HCT116 (cell line): ENCODE measurements at regions not wholly inside any gene's neighbourhood (a gene's known extent, or its start where the extent isn't known, plus 50 kb on each side); places are given as distances from the start of the nearest gene placed in this dataset.

Experiments used
- ATAC-seq: fragments of 200-7000 bp; cut with Tn5 transposase; 2 replicates; pipeline ENCODE4 v1.9.1; 2020; ENCODE audit warnings: mild to moderate bottlenecking, moderate library complexity
- BruUV-seq: library from RNA; stranded (reverse); fragments of 400-500 nt; replicated peaks from 2 replicates; lab custom pipeline; 2021; lab: Mats Ljungman, UMichigan
- CTCF ChIA-PET: fragments of 300-600 bp; sonication (Branson Sonifier 250); formaldehyde crosslinking; loops from one replicate; lab custom pipeline; 2021; ENCODE audit warnings: antibody characterized with exemption; lab: Charles Lee
- POLR2A ChIA-PET: fragments of 300-600, 350-600 bp; sonication (Branson Sonifier 250); formaldehyde crosslinking; loops from one replicate; lab custom pipeline; 2021; ENCODE audit warnings: antibody characterized with exemption; lab: Charles Lee
- RAD21 ChIA-PET, 2 experiments: fragments of 300-600 bp; sonication (Branson Sonifier 250); formaldehyde crosslinking; loops; one replicate each; lab custom pipeline; 2023; ENCODE audit warnings: low total read pairs in 2 of 2; ENCODE audit not compliant: uncharacterized antibody in 2 of 2, unreplicated experiment in 2 of 2, low non-redundant PET in 1 of 2; lab: Charles Lee
- DNase-seq: peaks from one replicate; pipeline ENCODE4 v3.0.0-alpha.2; 2010; ENCODE audit warnings: low read depth, low spot score
- H2AFZ ChIP-seq: fragments of 200-600 bp; shearing (Covaris generic), sonication (generic); 2 replicates; pipeline ENCODE4 v1.6.1; 2017; ENCODE audit warnings: low read depth, mixed run types, mixed read lengths, antibody characterized with exemption, low read length; ENCODE audit not compliant: poor library complexity, severe bottlenecking
- H3K27ac ChIP-seq: 2 replicates; pipeline ENCODE4 v1.5.1; 2012; ENCODE audit warnings: low read depth, low read length
- H3K27me3 ChIP-seq: fragments of 200-600 bp; sonication (generic); 2 replicates; pipeline ENCODE4 v1.6.1; 2016; ENCODE audit warnings: mixed run types, low read length, mixed read lengths; ENCODE audit not compliant: insufficient read depth
- H3K36me3 ChIP-seq, 2 experiments: fragments of 200-500 bp in 1 of 2; fragments of 200-600 bp in 1 of 2; sonication (Bioruptor generic) in 1 of 2; sonication (generic) in 1 of 2; 2 replicates each; pipeline versions ENCODE4 v1.5.1 to v1.6.1; 2014 to 2016; ENCODE audit warnings: low read length in 2 of 2, inconsistent platforms in 1 of 2, mixed read lengths in 1 of 2, mixed run types in 1 of 2; ENCODE audit not compliant: insufficient read depth in 2 of 2, control insufficient read depth in 1 of 2
- H3K4me1 ChIP-seq, 2 experiments: fragments of 200-600 bp in 1 of 2; sonication (generic) in 1 of 2; 2 replicates each; pipeline versions ENCODE4 v1.5.1 to v1.6.1; 2012 to 2017; ENCODE audit warnings: low read length in 2 of 2, inconsistent platforms in 1 of 2, mild to moderate bottlenecking in 1 of 2, mixed read lengths in 1 of 2, mixed run types in 1 of 2, moderate library complexity in 1 of 2; ENCODE audit not compliant: insufficient read depth in 2 of 2, control insufficient read depth in 1 of 2
- H3K4me2 ChIP-seq: fragments of 200-600 bp; sonication (generic); 2 replicates; pipeline ENCODE4 v1.6.1; 2017; ENCODE audit warnings: mixed run types, low read length, mixed read lengths
- H3K4me3 ChIP-seq, 2 experiments: fragments of 200-600 bp in 1 of 2; sonication (generic) in 1 of 2; replicated peaks in 1 of 2; 2 replicates each; pipeline ENCODE4 v1.5.1; 2011 to 2016; ENCODE audit warnings: low read length in 2 of 2, control low read depth in 1 of 2, low read depth in 1 of 2, mild to moderate bottlenecking in 1 of 2, mixed read lengths in 1 of 2, mixed run types in 1 of 2
- H3K79me2 ChIP-seq: fragments of 200-600 bp; sonication (generic); 2 replicates; pipeline ENCODE4 v1.6.1; 2017; ENCODE audit warnings: mild to moderate bottlenecking, mixed run types, low read length, moderate library complexity, mixed read lengths; ENCODE audit not compliant: insufficient read depth
- H3K9ac ChIP-seq: fragments of 200-600 bp; sonication (generic); 2 replicates; pipeline ENCODE4 v1.6.1; 2016; ENCODE audit warnings: low read length, mixed read lengths
- H3K9me2 ChIP-seq: fragments of 200-600 bp; sonication (generic), shearing (Covaris generic); 2 replicates; pipeline ENCODE4 v1.6.1; 2017; ENCODE audit warnings: mixed run types, mild to moderate bottlenecking, moderate library complexity; ENCODE audit not compliant: insufficient read depth
- H3K9me3 ChIP-seq, 2 experiments: fragments of 200-500 bp in 1 of 2; fragments of 200-600 bp in 1 of 2; sonication (Bioruptor generic) in 1 of 2; sonication (generic) in 1 of 2; 2 replicates each; pipeline ENCODE4 v1.6.1; 2014 to 2017; ENCODE audit warnings: low read length in 2 of 2, mixed read lengths in 2 of 2, inconsistent platforms in 1 of 2, low read depth in 1 of 2, mild to moderate bottlenecking in 1 of 2, mixed run types in 1 of 2, moderate library complexity in 1 of 2; ENCODE audit not compliant: control insufficient read depth in 1 of 2, insufficient read depth in 1 of 2
- H4K20me1 ChIP-seq: fragments of 200-600 bp; sonication (generic), shearing (Covaris generic); 2 replicates; pipeline ENCODE4 v1.6.1; 2017; ENCODE audit warnings: mixed run types, mild to moderate bottlenecking, moderate library complexity; ENCODE audit not compliant: insufficient read depth
- ATF3 ChIP-seq: IDR thresholded peaks from 2 replicates; pipeline ENCODE4 v1.6.1; 2012
- CBX3 ChIP-seq: IDR thresholded peaks from 2 replicates; pipeline ENCODE4 v1.6.1; 2012; ENCODE audit warnings: low read depth
- CEBPB ChIP-seq: IDR thresholded peaks from 2 replicates; pipeline ENCODE4 v1.6.1; 2012; ENCODE audit warnings: low read depth
- CTCF ChIP-seq, 3 experiments: fragments of 200-600 bp in 1 of 3; sonication (generic) in 1 of 3; IDR thresholded peaks in 2 of 3; conservative IDR thresholded peaks in 1 of 3; 2 replicates each; pipeline ENCODE4 v1.5.1; 2012 to 2017; ENCODE audit warnings: low read depth in 2 of 3, low read length in 2 of 3, antibody characterized with exemption in 1 of 3, borderline replicate concordance in 1 of 3, control low read depth in 1 of 3, mild to moderate bottlenecking in 1 of 3, mixed read lengths in 1 of 3, mixed run types in 1 of 3, moderate library complexity in 1 of 3; ENCODE audit not compliant: insufficient read depth in 1 of 3
- EGR1 ChIP-seq: IDR thresholded peaks from 2 replicates; pipeline ENCODE4 v1.6.1; 2012; ENCODE audit warnings: low read depth
- ELF1 ChIP-seq: IDR thresholded peaks from 2 replicates; pipeline ENCODE4 v1.6.1; 2012; ENCODE audit warnings: low read depth, borderline replicate concordance
- EZH2 ChIP-seq: fragments of 200-600 bp; sonication (generic); IDR thresholded peaks from 2 replicates; pipeline ENCODE4 v1.6.1; 2017; ENCODE audit warnings: antibody characterized with exemption, mixed run types
- EZH2phosphoT487 ChIP-seq: fragments of 200-600 bp; IDR thresholded peaks from 2 replicates; pipeline ENCODE4 v1.6.1; 2018; ENCODE audit warnings: antibody characterized with exemption, borderline replicate concordance
- FOSL1 ChIP-seq: IDR thresholded peaks from 2 replicates; pipeline ENCODE4 v1.6.1; 2012; ENCODE audit warnings: low read depth
- JUND ChIP-seq: IDR thresholded peaks from 2 replicates; pipeline ENCODE4 v1.6.1; 2012
- MAX ChIP-seq: IDR thresholded peaks from 2 replicates; pipeline ENCODE4 v1.6.1; 2012
- POLR2A ChIP-seq: IDR thresholded peaks from 2 replicates; pipeline ENCODE4 v1.7.0; 2011; ENCODE audit warnings: borderline replicate concordance; ENCODE audit not compliant: insufficient read depth, insufficient read length; ENCODE audit errors: extremely low read depth
- POLR2AphosphoS5 ChIP-seq: IDR thresholded peaks from 2 replicates; pipeline ENCODE4 v1.6.1; 2011; ENCODE audit warnings: mild to moderate bottlenecking, low read depth, low read length, moderate library complexity
- RAD21 ChIP-seq: IDR thresholded peaks from 2 replicates; pipeline ENCODE4 v1.6.1; 2012; ENCODE audit warnings: low read depth, mild to moderate bottlenecking
- REST ChIP-seq: IDR thresholded peaks from 2 replicates; pipeline ENCODE4 v1.6.1; 2012; ENCODE audit warnings: low read depth
- SIN3A ChIP-seq: IDR thresholded peaks from 2 replicates; pipeline ENCODE4 v1.6.1; 2012; ENCODE audit warnings: low read depth
- SP1 ChIP-seq: IDR thresholded peaks from 2 replicates; pipeline ENCODE4 v1.6.1; 2012; ENCODE audit warnings: low read depth
- SRF ChIP-seq: IDR thresholded peaks from 2 replicates; pipeline ENCODE4 v1.6.1; 2012; ENCODE audit warnings: low read depth
- TCF7L2 ChIP-seq: IDR thresholded peaks from 2 replicates; pipeline ENCODE4 v1.7.0; 2011; ENCODE audit warnings: borderline replicate concordance, inconsistent platforms; ENCODE audit not compliant: insufficient read depth, insufficient read length; ENCODE audit errors: extremely low read depth
- YY1 ChIP-seq: IDR thresholded peaks from 2 replicates; pipeline ENCODE4 v1.6.1; 2011; ENCODE audit warnings: low read length, low read depth, moderate library complexity, mild to moderate bottlenecking; ENCODE audit not compliant: insufficient replicate concordance; ENCODE audit errors: extremely low read depth
- ZFX ChIP-seq: fragments of 450-650 bp; IDR thresholded peaks from 2 replicates; pipeline ENCODE4 v1.6.1; 2017
- ZNF274 ChIP-seq: fragments of 200-500 bp; sonication (Bioruptor generic); IDR thresholded peaks from 2 replicates; pipeline ENCODE4 v1.6.1; 2014; ENCODE audit warnings: mild to moderate bottlenecking, low read depth, low read length, inconsistent platforms
- intact Hi-C: fragments of 100-400 bp; cut with micrococcal nuclease; formaldehyde crosslinking; loops from 2 replicates; pipeline ENCODE4 v1.10.0; 2022

- no peak overlapping the region for H3K4me3 ChIP-seq
- H4K20me1 ChIP-seq = no peaks in the 10 kb centered on the region
- DNase-seq (peak; percentile 64), ATAC-seq (peak; percentile 88)
- H3K9me2 ChIP-seq = no peaks in the 10 kb centered on the region
- no peak overlapping the region for H3K9ac ChIP-seq
- ChIA-PET POLR2A (interaction anchor here (0.8 kb wide), 1 partner anchor 30 kb away, joined by 3 read pairs; no protein-coding TSS in a partner anchor), CTCF (interaction anchor here (1.1 to 1.8 kb wide), 2 partner anchors 8 to 39 kb away, joined by 3 to 5 read pairs; no protein-coding TSS in a partner anchor), RAD21 (no interaction called here)
- BruUV-seq = no TSS peak
- H3K27me3 ChIP-seq = no peaks in the 10 kb centered on the region
- H3K4me1 ChIP-seq = peaks cover 12 to 19% of the 10 kb centered on the region in 2 experiments; a peak in 3 of 4 replicates
- H3K36me3 ChIP-seq = no peaks in the 10 kb centered on the region
- H3K27ac ChIP-seq = no peak overlapping the region
- H2AFZ ChIP-seq = peak overlapping the region; percentile 2
- H3K79me2 ChIP-seq = no peaks in the 10 kb centered on the region
- peak overlapping the region; percentile 57 for H3K4me2 ChIP-seq
- intact Hi-C loops = no loop called here
- H3K9me3 ChIP-seq = no peaks in the 10 kb centered on the region
- TF ChIP-seq CEBPB (peak; percentile 64), ELF1 (no peak), SP1 (peak; percentile 68), FOSL1 (peak; percentile 89), POLR2AphosphoS5 (no peak), ZNF274 (no peak), EZH2 (no peak), EZH2phosphoT487 (no peak), JUND (peak; percentile 83), CBX3 (peak; percentile 80), CTCF (IDR thresholded peaks at IDR 0.05 in 2 of 3, conservative IDR thresholded peaks at IDR 0.05 in 1 of 3; ENCODE audit: borderline replicate concordance in 1 of 3, insufficient read depth in 1 of 3, low read depth in 2 of 3, low read length in 2 of 3) (no peak), YY1 (no peak), SIN3A (no peak), ATF3 (peak; percentile 23; the same call in 1 of the 2 replicates), SRF (peak; percentile 39; the same call in 1 of the 2 replicates), REST (no peak), TCF7L2 (no peak), MAX (peak; percentile 23; the same call in 1 of the 2 replicates), POLR2A (no peak), RAD21 (peak; percentile 8; the same call in 1 of the 2 replicates), EGR1 (no peak), ZFX (no peak)
These were observed 201.4 kb downstream of the C12orf50 start for GRCh38 chr12:87827638-87828264.
